Neural crest cell (in vitro differentiated cells): ENCODE measurements at regions not wholly inside any gene's neighbourhood (a gene's known extent, or its start where the extent isn't known, plus 50 kb on each side); places are given as distances from the start of the nearest gene placed in this dataset.

ENCODE experiments used
- DNase-seq: peaks from one replicate; pipeline ENCODE4 v3.0.0; 2021; ENCODE audit warnings: low read depth, mixed read lengths, low spot score
- H3K27ac Mint-ChIP-seq: one replicate; pipeline ENCODE4 v1.8.0; 2021; ENCODE audit warnings: mild to moderate bottlenecking, mixed read lengths; ENCODE audit not compliant: unreplicated experiment
- H3K27me3 Mint-ChIP-seq: 2 replicates; pipeline ENCODE4 v1.8.0; 2021; ENCODE audit warnings: low read depth, mild to moderate bottlenecking, mixed read lengths
- H3K36me3 Mint-ChIP-seq: 2 replicates; pipeline ENCODE4 v1.8.0; 2021; ENCODE audit warnings: low read depth, mild to moderate bottlenecking, mixed read lengths
- H3K4me1 Mint-ChIP-seq: 2 replicates; pipeline ENCODE4 v1.8.0; 2021; ENCODE audit warnings: mixed read lengths
- H3K4me3 Mint-ChIP-seq: one replicate; pipeline ENCODE4 v1.8.0; 2021; ENCODE audit warnings: mild to moderate bottlenecking, mixed read lengths
- H3K9me3 Mint-ChIP-seq: 2 replicates; pipeline ENCODE4 v1.8.0; 2021; ENCODE audit warnings: mixed read lengths
- CTCF ChIP-seq: fragments of 200-600 bp; sonication (generic); conservative IDR thresholded peaks from 2 replicates; pipeline ENCODE4 v1.5.0; 2021; ENCODE audit warnings: antibody characterized with exemption, mild to moderate bottlenecking

DNA sequence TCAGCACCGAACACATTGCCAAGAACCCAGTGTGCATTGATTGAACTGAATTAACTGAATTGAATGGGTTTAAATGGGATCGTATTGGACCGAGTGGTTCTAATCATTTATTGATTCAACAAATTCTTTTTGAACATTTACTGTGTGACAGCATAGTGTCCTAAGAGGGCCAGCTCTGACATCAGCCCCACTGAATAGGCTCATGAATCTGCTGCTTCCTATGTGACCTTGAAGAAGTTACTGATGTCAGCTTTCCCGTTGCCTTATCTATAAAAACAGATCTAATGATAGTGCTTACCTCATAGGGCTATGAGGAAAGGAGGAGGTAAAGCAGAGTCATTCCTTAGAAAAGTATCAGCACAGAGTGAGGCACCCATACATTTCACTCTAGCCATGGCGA lies 226.3 kb downstream of the CBLN1 start:
- DNase-seq, result no peak
- Mint-ChIP-seq H3K27ac (no peak overlapping the region), H3K36me3 (no peaks in the 10 kb centered on the region), H3K4me3 (no peak overlapping the region), H3K27me3 (peaks cover 29% of the 10 kb centered on the region), H3K4me1 (peaks cover 6% of the 10 kb centered on the region), H3K9me3 (no peaks in the 10 kb centered on the region)
- TF ChIP-seq CTCF, result no peak

DNA sequence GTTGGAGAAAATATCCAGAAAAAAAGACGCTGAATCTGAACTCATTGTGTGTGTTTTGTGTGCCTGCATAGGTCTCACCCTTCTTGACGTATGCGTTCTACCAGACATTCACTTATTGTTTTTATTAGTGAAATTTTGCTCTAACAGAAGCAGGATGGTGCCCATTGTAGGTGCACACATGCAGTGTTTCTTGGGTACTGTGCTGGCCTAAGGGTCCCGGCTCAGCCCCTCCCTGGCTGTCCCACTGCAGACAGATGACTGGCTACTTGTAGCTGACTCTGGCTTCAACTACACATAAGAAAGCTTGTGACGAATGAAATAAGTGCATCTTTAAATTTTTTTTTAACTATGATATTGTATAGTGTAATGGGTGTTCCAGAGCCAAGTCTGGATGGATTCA lies 227.0 kb downstream of the CBLN1 start:
- Mint-ChIP-seq H3K4me1 (peaks cover 6% of the 10 kb centered on the region), H3K4me3 (no peak overlapping the region), H3K27ac (no peak overlapping the region), H3K9me3 (no peaks in the 10 kb centered on the region), H3K36me3 (no peaks in the 10 kb centered on the region), H3K27me3 (peaks cover 26% of the 10 kb centered on the region)
- no peak for TF ChIP-seq CTCF
- DNase-seq, result no peak

- no peak overlapping the region for H3K27ac Mint-ChIP-seq
- peaks cover 16% of the 10 kb centered on the region for H3K4me1 Mint-ChIP-seq
- no peak for DNase-seq
Measured at GRCh38 chr16:49052846-49053245, 228.8 kb downstream of the CBLN1 start.

DNA sequence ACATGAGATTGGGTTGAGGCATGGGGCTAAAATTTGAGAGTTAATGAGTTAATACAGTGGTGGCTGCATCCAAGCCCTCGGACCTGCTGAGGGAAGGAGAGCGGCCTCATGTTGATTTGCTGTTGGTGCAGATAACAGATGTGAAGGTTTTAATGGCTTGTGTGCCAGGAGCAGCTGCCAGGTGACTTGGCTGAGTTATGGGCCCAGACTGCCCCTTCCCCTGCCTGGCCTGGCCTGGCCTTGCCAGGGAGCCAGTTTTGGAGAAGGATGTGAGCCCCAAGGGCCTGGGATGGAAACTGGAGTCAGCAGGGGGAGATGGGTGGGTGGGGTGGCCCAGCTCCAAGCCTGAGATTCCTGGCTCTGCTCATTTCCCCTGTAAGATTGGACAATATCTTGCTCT lies 230.1 kb downstream of the CBLN1 start:
- no peak overlapping the region for H3K27ac Mint-ChIP-seq
- TF ChIP-seq CTCF, result no peak
- peaks cover 16% of the 10 kb centered on the region for H3K4me1 Mint-ChIP-seq
- no peak overlapping the region for H3K4me3 Mint-ChIP-seq
- DNase-seq, result no peak
- peaks cover 12% of the 10 kb centered on the region for H3K27me3 Mint-ChIP-seq
- H3K36me3 Mint-ChIP-seq, result no peaks in the 10 kb centered on the region
- no peaks in the 10 kb centered on the region for H3K9me3 Mint-ChIP-seq

More at GRCh38 chr16:49052846-49053245, 228.8 kb downstream of the CBLN1 start:
- no peak for TF ChIP-seq CTCF
- H3K36me3 Mint-ChIP-seq, result no peaks in the 10 kb centered on the region
- no peaks in the 10 kb centered on the region for H3K9me3 Mint-ChIP-seq
- H3K27me3 Mint-ChIP-seq, result peaks cover 21% of the 10 kb centered on the region
- no peak overlapping the region for H3K4me3 Mint-ChIP-seq

DNA sequence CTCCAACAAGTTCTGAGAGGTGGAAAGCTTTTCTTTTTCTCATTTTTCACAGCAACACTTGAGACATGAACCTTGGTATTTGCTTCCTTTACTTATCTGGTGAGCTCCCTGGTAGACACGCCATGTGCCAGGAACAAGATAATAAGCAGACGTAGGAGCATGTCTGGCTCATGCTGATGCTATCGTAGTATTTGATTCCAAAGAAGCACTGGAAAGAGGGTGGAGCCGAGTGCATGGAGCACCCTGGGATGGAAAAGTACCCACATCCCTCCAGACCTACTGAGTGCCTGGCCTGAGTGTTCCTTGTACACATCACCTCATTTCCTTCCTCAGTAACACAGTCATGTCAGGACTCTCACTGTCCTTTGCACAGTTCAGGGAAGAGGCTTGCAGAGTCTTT lies 231.0 kb downstream of the CBLN1 start:
- H3K36me3 Mint-ChIP-seq, result no peaks in the 10 kb centered on the region
- no peak for TF ChIP-seq CTCF
- no peaks in the 10 kb centered on the region for H3K9me3 Mint-ChIP-seq
- H3K4me3 Mint-ChIP-seq, result no peak overlapping the region
- no peak for DNase-seq
- peaks cover 9% of the 10 kb centered on the region for H3K27me3 Mint-ChIP-seq
- no peak overlapping the region for H3K27ac Mint-ChIP-seq
- H3K4me1 Mint-ChIP-seq, result peaks cover 16% of the 10 kb centered on the region

DNA sequence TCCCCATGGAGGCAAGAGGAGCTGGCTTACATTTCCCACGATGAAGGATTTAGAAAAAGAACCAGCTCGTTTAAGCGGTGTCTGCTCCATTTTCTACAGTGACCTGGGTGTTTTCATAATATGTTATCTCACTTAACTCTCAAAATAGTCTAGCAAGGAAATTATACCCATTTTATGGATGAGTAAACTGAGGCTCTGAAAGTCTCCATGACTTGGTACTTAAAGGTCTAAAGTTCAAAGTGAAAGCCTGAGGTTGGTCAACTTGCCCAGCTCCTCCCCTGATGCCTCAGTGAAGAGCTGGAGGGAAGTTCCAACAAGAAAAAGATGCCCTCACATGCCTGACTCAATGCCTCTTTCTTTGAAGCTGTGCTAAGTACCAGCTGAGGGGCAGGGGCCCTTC lies 232.0 kb downstream of the CBLN1 start:
- DNase-seq, result no peak
- Mint-ChIP-seq H3K36me3 (no peaks in the 10 kb centered on the region), H3K27me3 (peaks cover 5% of the 10 kb centered on the region), H3K9me3 (no peaks in the 10 kb centered on the region), H3K4me3 (no peak overlapping the region), H3K27ac (no peak overlapping the region), H3K4me1 (peaks cover 16% of the 10 kb centered on the region)
- no peak for TF ChIP-seq CTCF
